H1 (cell line): ENCODE measurements at regions not wholly inside any gene's neighbourhood (a gene's known extent, or its start where the extent isn't known, plus 50 kb on each side); places are given as distances from the start of the nearest gene placed in this dataset.

Experiments
- CTCF ChIA-PET: fragments of 300-600 bp; sonication (Branson Sonifier 250); formaldehyde crosslinking; loops from one replicate; lab custom pipeline; 2021; ENCODE audit not compliant: partially characterized antibody; lab: Charles Lee
- POLR2A ChIA-PET: fragments of 300-600 bp; sonication (Branson Sonifier 250); formaldehyde crosslinking; loops from one replicate; lab custom pipeline; 2021; ENCODE audit warnings: inconsistent platforms; ENCODE audit not compliant: partially characterized antibody; lab: Charles Lee
- DNase-seq, 2 experiments: peaks; one replicate each; pipeline versions ENCODE4 v3.0.0 to v3.0.0-alpha.2; 2010 to 2022; ENCODE audit warnings: low spot score in 2 of 2, low read depth in 1 of 2, mixed read lengths in 1 of 2
- FAIRE-seq: peaks from 2 replicates; lab custom pipeline; 2011; peaks lifted over from hg19 to GRCh38; lab: Jason Lieb, UNC
- H2AFZ ChIP-seq: 2 replicates; pipeline ENCODE4 v1.8.1; 2012; ENCODE audit warnings: low read length, inconsistent platforms
- H2AK5ac ChIP-seq: 2 replicates; pipeline ENCODE4 v1.6.1; 2013; ENCODE audit warnings: low read depth, low read length
- H2BK120ac ChIP-seq: replicated peaks from 2 replicates; pipeline ENCODE3; 2013; ENCODE audit warnings: low read depth, low read length, inconsistent platforms
- H2BK12ac ChIP-seq: 2 replicates; pipeline ENCODE4 v1.6.1; 2013; ENCODE audit warnings: low read depth, low read length
- H2BK15ac ChIP-seq: 2 replicates; pipeline ENCODE4 v1.6.1; 2013; ENCODE audit warnings: low read length
- H2BK20ac ChIP-seq: 2 replicates; pipeline ENCODE4 v1.6.1; 2013; ENCODE audit warnings: low read length
- H2BK5ac ChIP-seq: 2 replicates; pipeline ENCODE4 v1.6.1; 2013; ENCODE audit warnings: low read depth, low read length
- H3K14ac ChIP-seq: 2 replicates; pipeline ENCODE4 v1.6.1; 2013; ENCODE audit warnings: inconsistent platforms; ENCODE audit not compliant: insufficient read length
- H3K18ac ChIP-seq: 2 replicates; pipeline ENCODE4 v1.6.1; 2013; ENCODE audit warnings: low read length; ENCODE audit errors: extremely low read depth
- H3K23ac ChIP-seq: 2 replicates; pipeline ENCODE4 v1.6.1; 2013; ENCODE audit warnings: inconsistent platforms; ENCODE audit not compliant: insufficient read length
- H3K23me2 ChIP-seq: 2 replicates; pipeline ENCODE4 v1.6.1; 2013; ENCODE audit warnings: low read depth, low read length
- H3K27ac ChIP-seq: 2 replicates; pipeline ENCODE4 v1.6.1; 2011; ENCODE audit warnings: low read depth, low read length, inconsistent platforms
- H3K27me3 ChIP-seq, 4 experiments: replicated peaks in 1 of 4; 1 replicate in 1 of 4; 2 replicates in 3 of 4; pipeline versions ENCODE4 v1.6.1 to v1.8.1; 2011 to 2013; ENCODE audit warnings: low read length in 3 of 4, mild to moderate bottlenecking in 3 of 4, inconsistent platforms in 2 of 4, mixed read lengths in 2 of 4, moderate library complexity in 1 of 4; ENCODE audit not compliant: control insufficient read depth in 3 of 4, insufficient read depth in 3 of 4; ENCODE audit errors: extremely low read depth in 1 of 4
- H3K36me3 ChIP-seq, 4 experiments: 2 replicates each; pipeline versions ENCODE4 v1.6.1 to v1.8.1; 2011 to 2013; ENCODE audit warnings: mild to moderate bottlenecking in 4 of 4, low read length in 3 of 4, moderate library complexity in 2 of 4, control low read depth in 1 of 4, inconsistent platforms in 1 of 4; ENCODE audit not compliant: insufficient read depth in 4 of 4, control insufficient read depth in 2 of 4
- H3K4ac ChIP-seq: replicated peaks from 2 replicates; pipeline ENCODE3; 2013; ENCODE audit warnings: low read length, low read depth, mixed read lengths, inconsistent platforms; ENCODE audit not compliant: insufficient read length
- H3K4me1 ChIP-seq, 4 experiments: replicated peaks in 1 of 4; 1 replicate in 1 of 4; 2 replicates in 3 of 4; pipeline versions ENCODE4 v1.6.1 to v1.8.1; 2011 to 2013; ENCODE audit warnings: low read length in 3 of 4, inconsistent platforms in 2 of 4, mixed read lengths in 1 of 4; ENCODE audit not compliant: insufficient read depth in 4 of 4, control insufficient read depth in 3 of 4
- H3K4me2 ChIP-seq, 2 experiments: 2 replicates each; pipeline versions ENCODE4 v1.6.1 to v1.8.1; 2011 to 2013; ENCODE audit warnings: low read depth in 2 of 2, low read length in 2 of 2, control low read depth in 1 of 2, inconsistent platforms in 1 of 2, mild to moderate bottlenecking in 1 of 2; ENCODE audit not compliant: insufficient read depth in 1 of 2
- H3K4me3 ChIP-seq, 4 experiments: fragments of 200-600, 300-600 bp in 1 of 4; sonication (generic), shearing (Covaris generic), sonication (Bioruptor Twin) in 1 of 4; 2 replicates each; pipeline versions ENCODE4 v1.5.1 to v1.8.1; 2011 to 2016; ENCODE audit warnings: low read length in 4 of 4, low read depth in 3 of 4, control low read depth in 2 of 4, inconsistent platforms in 2 of 4, mild to moderate bottlenecking in 2 of 4, mixed read lengths in 1 of 4, moderate library complexity in 1 of 4; ENCODE audit not compliant: insufficient read depth in 2 of 4; ENCODE audit errors: extremely low read depth in 1 of 4
- H3K56ac ChIP-seq: replicated peaks from 2 replicates; pipeline ENCODE3; 2013; ENCODE audit warnings: low read depth, mild to moderate bottlenecking, mixed read lengths, low read length, inconsistent platforms; ENCODE audit not compliant: insufficient read length
- H3K79me1 ChIP-seq: 2 replicates; pipeline ENCODE4 v1.6.1; 2013; ENCODE audit warnings: low read depth, low read length, control low read depth
- H3K79me2 ChIP-seq, 2 experiments: 2 replicates each; pipeline versions ENCODE4 v1.6.1 to v1.8.1; 2012 to 2013; ENCODE audit warnings: low read length in 2 of 2, mild to moderate bottlenecking in 2 of 2, inconsistent platforms in 1 of 2; ENCODE audit not compliant: insufficient read depth in 2 of 2, control insufficient read depth in 1 of 2
- H3K9ac ChIP-seq, 4 experiments: replicated peaks in 1 of 4; 1 replicate in 1 of 4; 2 replicates in 3 of 4; pipeline versions ENCODE4 v1.6.1 to v1.8.1; 2011 to 2013; ENCODE audit warnings: low read depth in 3 of 4, low read length in 3 of 4, control low read depth in 2 of 4, mild to moderate bottlenecking in 2 of 4, moderate library complexity in 2 of 4, inconsistent platforms in 1 of 4; ENCODE audit errors: extremely low read depth in 1 of 4
- H3K9me3 ChIP-seq, 2 experiments: 2 replicates each; pipeline versions ENCODE4 v1.6.1 to v1.8.1; 2012 to 2013; ENCODE audit warnings: mild to moderate bottlenecking in 2 of 2, moderate library complexity in 2 of 2, control low read depth in 1 of 2, inconsistent platforms in 1 of 2, low read depth in 1 of 2, low read length in 1 of 2, mixed read lengths in 1 of 2; ENCODE audit not compliant: insufficient read depth in 2 of 2
- H4K20me1 ChIP-seq, 2 experiments: replicated peaks in 1 of 2; 2 replicates each; pipeline versions ENCODE3 to v1.8.1; 2011 to 2013; ENCODE audit warnings: inconsistent platforms in 2 of 2, low read length in 2 of 2, mild to moderate bottlenecking in 1 of 2; ENCODE audit not compliant: insufficient read depth in 2 of 2, control insufficient read depth in 1 of 2
- H4K5ac ChIP-seq: 2 replicates; pipeline ENCODE4 v1.6.1; 2013; ENCODE audit warnings: low read length, low read depth, mixed read lengths, inconsistent platforms; ENCODE audit not compliant: insufficient read length
- H4K8ac ChIP-seq: 2 replicates; pipeline ENCODE4 v1.8.0; 2013; ENCODE audit warnings: mild to moderate bottlenecking, moderate library complexity, low read length, inconsistent platforms; ENCODE audit not compliant: insufficient read depth; ENCODE audit errors: extremely low read depth
- H4K91ac ChIP-seq: replicated peaks from 2 replicates; pipeline ENCODE3; 2013; ENCODE audit warnings: low read length, mixed read lengths, inconsistent platforms; ENCODE audit not compliant: insufficient read length
- ATF2 ChIP-seq: IDR thresholded peaks from 2 replicates; pipeline ENCODE4 v1.6.1; 2012; ENCODE audit warnings: low read length, inconsistent platforms
- BRCA1 ChIP-seq: IDR thresholded peaks from 2 replicates; pipeline ENCODE4 v1.6.1; 2012; ENCODE audit warnings: low read depth, low read length, improper control_type of control experiment
- CHD2 ChIP-seq: IDR thresholded peaks from 2 replicates; pipeline ENCODE4 v1.6.1; 2012; ENCODE audit warnings: low read length, improper control_type of control experiment
- E2F6 ChIP-seq: IDR thresholded peaks from 2 replicates; pipeline ENCODE4 v1.6.1; 2012; ENCODE audit warnings: inconsistent platforms
- EP300 ChIP-seq, 2 experiments: IDR thresholded peaks; 1 replicate in 1 of 2; 2 replicates in 1 of 2; pipeline ENCODE4 v1.6.1; 2011 to 2012; ENCODE audit warnings: low read depth in 2 of 2, low read length in 2 of 2, mild to moderate bottlenecking in 2 of 2, borderline replicate concordance in 1 of 2, inconsistent platforms in 1 of 2, moderate library complexity in 1 of 2
- FOSL1 ChIP-seq: IDR thresholded peaks from 2 replicates; pipeline ENCODE4 v1.6.1; 2011; ENCODE audit warnings: mild to moderate bottlenecking, low read depth, low read length, moderate library complexity; ENCODE audit not compliant: insufficient read depth
- HDAC6 ChIP-seq: IDR thresholded peaks from one replicate; pipeline ENCODE4 v1.7.1; 2012; ENCODE audit warnings: low read depth, mild to moderate bottlenecking, inconsistent platforms, low read length, moderate library complexity
- KDM4A ChIP-seq: IDR thresholded peaks from one replicate; pipeline ENCODE4 v1.7.1; 2012; ENCODE audit warnings: low read depth, mild to moderate bottlenecking, moderate library complexity, low read length, inconsistent platforms; ENCODE audit not compliant: severe bottlenecking
- SAP30 ChIP-seq: fragments of 300-600 bp; sonication (generic); IDR thresholded peaks from 2 replicates; pipeline ENCODE4 v1.7.1; 2012; ENCODE audit warnings: low read length, moderate library complexity, mild to moderate bottlenecking, inconsistent platforms; ENCODE audit not compliant: insufficient read depth, insufficient replicate concordance
- SIN3A ChIP-seq, 2 experiments: IDR thresholded peaks in 1 of 2; conservative IDR thresholded peaks in 1 of 2; 2 replicates each; pipeline ENCODE4 v1.6.1; 2011 to 2012; ENCODE audit warnings: low read length in 2 of 2, improper control_type of control experiment in 1 of 2, low read depth in 1 of 2, mild to moderate bottlenecking in 1 of 2
- SP4 ChIP-seq: IDR thresholded peaks from 2 replicates; pipeline ENCODE4 v1.6.1; 2012; ENCODE audit warnings: low read length, inconsistent platforms
- SUZ12 ChIP-seq: fragments of 200-600 bp; sonication (generic); IDR thresholded peaks from 2 replicates; pipeline ENCODE4 v1.6.1; 2012; ENCODE audit warnings: mild to moderate bottlenecking, inconsistent platforms, low read length, moderate library complexity, mixed read lengths
- TAF1 ChIP-seq: IDR thresholded peaks from 2 replicates; pipeline ENCODE4 v1.6.1; 2011; ENCODE audit warnings: mild to moderate bottlenecking, low read depth, low read length

GRCh38 chrX:20967725-20968124, 406.5 kb upstream of the CNKSR2 start:
- Histone ChIP-seq H3K14ac (no peak overlapping the region), H2BK12ac (no peak overlapping the region), H3K36me3 (no peaks in the 10 kb centered on the region), H4K8ac (no peak overlapping the region), H3K79me2 (no peaks in the 10 kb centered on the region), H3K79me1 (no peaks in the 10 kb centered on the region), H3K4ac (no peak overlapping the region), H3K27ac (no peak overlapping the region), H3K4me2 (no peak overlapping the region), H4K5ac (no peak overlapping the region), H2BK15ac (no peak overlapping the region), H3K56ac (no peak overlapping the region), H2AFZ (no peak overlapping the region), H3K23ac (no peak overlapping the region), H4K20me1 (no peaks in the 10 kb centered on the region), H2BK20ac (no peak overlapping the region), H3K9ac (no peak overlapping the region), H2BK5ac (no peak overlapping the region), H3K9me3 (no peaks in the 10 kb centered on the region), H2AK5ac (no peak overlapping the region), H2BK120ac (no peak overlapping the region), H3K23me2 (no peaks in the 10 kb centered on the region), H3K27me3 (no peaks in the 10 kb centered on the region), H4K91ac (no peak overlapping the region), H3K4me1 (peaks cover 0 to 3% (median 0%) of the 10 kb centered on the region in 4 experiments; a peak in 1 of 7 replicates), H3K18ac (no peak overlapping the region), H3K4me3 (no peak overlapping the region)
- CTCF ChIA-PET = interaction anchor here (1.0 kb wide), 1 partner anchor 15 kb away, joined by 3 read pairs; no protein-coding TSS in a partner anchor
- DNase-seq = no peak
- FAIRE-seq = no peak
- POLR2A ChIA-PET = no interaction called here
- TF ChIP-seq EP300 (IDR thresholded peaks at IDR 0.05; ENCODE audit: borderline replicate concordance in 1 of 2, low read depth in 2 of 2, low read length in 2 of 2) = no peak
- no peak for TF ChIP-seq HDAC6
- TF ChIP-seq TAF1 = no peak
- TF ChIP-seq KDM4A = no peak
- no peak for TF ChIP-seq SP4
- TF ChIP-seq CHD2 = no peak
- no peak for TF ChIP-seq BRCA1
- no peak for TF ChIP-seq E2F6
- no peak for TF ChIP-seq SUZ12
- TF ChIP-seq SIN3A (conservative IDR thresholded peaks at IDR 0.05 in 1 of 2, IDR thresholded peaks at IDR 0.05 in 1 of 2; ENCODE audit: low read depth in 1 of 2, low read length in 2 of 2) = no peak
- TF ChIP-seq ATF2 = no peak
- no peak for TF ChIP-seq FOSL1
- no peak for TF ChIP-seq SAP30
